ENCODE measurements at regions not wholly inside any gene's neighbourhood (a gene's known extent, or its start where the extent isn't known, plus 50 kb on each side); places are given as distances from the start of the nearest gene placed in this dataset.

DNA sequence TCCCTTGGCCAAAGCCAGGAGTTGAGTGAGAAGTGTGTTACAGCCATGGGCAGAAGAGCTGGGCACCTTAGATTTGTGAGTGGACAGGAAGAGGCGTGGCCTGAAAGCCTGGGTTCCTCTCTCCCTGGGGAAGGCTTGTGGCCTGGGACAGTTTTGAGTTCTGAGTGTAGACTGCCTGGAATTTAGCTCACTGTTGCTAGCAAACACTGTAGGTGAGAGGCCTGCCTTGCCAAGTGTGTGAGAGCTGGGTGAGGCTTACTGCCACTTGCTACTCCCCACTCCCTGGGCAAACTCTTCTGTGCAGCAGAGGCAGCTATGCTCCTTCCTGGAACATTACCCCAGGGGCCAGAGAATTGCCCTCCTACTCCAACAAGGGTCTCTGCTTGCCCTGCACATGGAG is 150.0 kb upstream of the GALNT5 start:
- intact Hi-C loops (cut with DNase I): no loop called here
- DNase-seq: no peak

DNA sequence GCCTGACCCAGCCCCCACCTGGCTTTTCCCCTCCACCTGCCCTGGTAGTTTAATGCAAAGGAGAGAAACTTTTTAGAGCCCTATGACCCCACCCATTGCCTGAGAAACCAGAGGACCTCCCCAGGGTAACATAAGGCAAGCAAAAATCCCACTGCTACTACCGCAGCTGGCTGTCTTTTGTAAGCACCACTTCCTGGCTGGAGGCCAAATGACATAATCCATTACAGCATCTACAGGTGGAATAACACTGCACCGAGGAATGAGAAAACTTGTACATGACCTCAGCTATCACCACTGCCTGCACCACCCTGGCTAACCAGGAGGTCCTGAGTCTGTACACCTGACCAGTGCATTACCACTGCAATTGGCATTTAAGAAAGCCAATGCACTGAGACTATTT is 149.6 kb upstream of the GALNT5 start:
- no peak for DNase-seq
- intact Hi-C loops (cut with DNase I): no loop called here

GRCh38 chr2:157122776-157123175 is 134.7 kb upstream of the GALNT5 start:
- DNase-seq: no peak
- intact Hi-C loops (cut with DNase I): no loop called here

DNA sequence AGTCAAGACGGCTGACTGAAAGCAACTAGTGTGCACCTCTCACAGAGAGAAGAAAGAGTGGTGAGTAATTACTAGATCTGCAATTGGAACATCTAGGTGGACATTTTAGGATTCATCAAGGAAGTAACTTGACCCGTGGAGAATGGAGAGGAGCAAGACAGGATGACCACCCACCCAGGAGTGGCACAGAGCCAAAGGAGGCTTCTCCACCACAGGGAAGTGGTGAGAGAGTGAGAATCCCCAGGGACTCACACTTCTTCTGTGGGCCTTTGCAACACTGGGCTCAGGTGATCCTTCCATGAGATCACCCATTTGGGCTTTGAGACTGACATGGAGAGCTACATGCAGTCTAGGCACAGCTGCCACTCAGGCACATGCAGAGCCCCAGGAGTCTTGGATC is 132.8 kb upstream of the GALNT5 start:
- no peak for DNase-seq
- intact Hi-C loops (cut with DNase I): no loop called here

DNA sequence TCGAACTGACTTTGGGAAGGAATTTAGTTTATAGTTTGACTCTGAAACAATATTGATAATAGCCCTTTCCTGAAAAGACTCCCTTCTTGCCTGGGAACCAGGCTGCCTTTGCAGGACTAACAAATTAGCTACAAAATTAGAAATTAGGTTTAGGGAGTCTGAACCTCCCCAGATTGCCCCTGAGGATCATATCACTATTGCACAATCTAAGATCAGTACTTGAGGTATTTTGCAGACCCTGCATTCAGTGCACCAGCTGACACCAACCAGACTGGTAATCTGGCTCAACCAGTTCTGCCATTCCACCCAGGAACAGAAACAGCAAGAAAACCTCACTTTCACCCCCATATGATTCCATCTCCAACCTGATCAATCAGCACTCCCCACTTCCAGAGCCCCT is 131.8 kb upstream of the GALNT5 start:
- DNase-seq: no peak
- intact Hi-C loops (cut with DNase I): no loop called here

DNA sequence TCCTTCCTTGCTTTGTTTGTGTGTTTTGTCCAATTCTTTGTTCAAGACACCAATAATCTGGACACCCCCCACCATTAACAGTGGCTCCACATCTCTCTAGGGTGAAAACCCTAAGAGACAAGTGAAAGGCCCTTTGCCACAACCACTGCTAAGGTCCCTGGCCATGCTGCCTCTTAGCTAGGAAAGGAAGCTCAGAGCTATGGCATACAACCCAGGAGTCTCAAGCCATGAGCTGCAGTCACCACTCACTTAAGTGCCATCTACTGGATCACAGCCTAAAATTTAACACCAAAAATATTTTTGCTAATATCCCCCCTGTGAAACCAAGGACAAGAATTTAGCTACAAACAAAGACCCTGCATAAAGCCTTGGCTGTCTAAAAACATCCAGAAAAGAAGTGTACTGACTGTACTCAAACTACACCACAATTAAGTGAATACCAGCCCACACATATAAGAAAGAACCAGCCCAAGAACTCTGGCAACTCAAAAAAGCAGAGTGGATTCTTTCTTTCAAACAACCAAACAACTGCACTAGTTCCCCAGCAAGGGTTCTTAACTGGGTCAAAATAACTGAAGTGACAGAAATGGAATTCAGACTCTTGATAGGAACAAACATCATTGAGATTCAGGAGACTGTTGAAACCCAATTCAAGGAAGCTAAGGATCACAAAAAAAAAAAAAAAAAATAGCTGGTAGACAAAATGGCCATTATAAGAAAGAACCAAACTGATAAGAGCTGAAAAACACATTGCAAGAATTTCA is 130.1 kb upstream of the GALNT5 start:
- intact Hi-C loops (cut with DNase I): no loop called here
- no peak for DNase-seq

- DNase-seq: peak in 1 of 10 donors; percentile 62
Measured at GRCh38 chr2:157143901-157144300, 113.6 kb upstream of the GALNT5 start.

DNA sequence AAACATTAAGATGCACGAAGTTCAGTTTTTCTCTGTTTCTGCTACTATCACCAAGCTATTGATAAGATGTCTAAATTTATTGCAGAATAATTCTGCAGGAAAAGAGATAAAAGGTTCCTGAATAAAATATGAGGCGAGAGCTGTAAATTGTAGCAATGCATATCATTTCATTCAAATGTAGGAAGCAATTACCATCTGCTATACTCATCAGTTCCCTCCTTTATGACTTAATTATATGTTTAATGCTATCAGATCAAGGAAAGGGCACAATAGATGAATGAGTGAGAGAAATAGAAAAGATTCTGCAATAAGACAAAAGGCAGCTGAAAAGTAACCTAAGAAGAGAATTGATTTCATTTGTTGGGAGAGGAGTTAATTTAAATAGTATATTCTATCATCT is 108.2 kb upstream of the GALNT5 start:
- DNase-seq: no peak
- intact Hi-C loops (cut with DNase I): no loop called here

More at GRCh38 chr2:157143901-157144300, 113.6 kb upstream of the GALNT5 start:
- intact Hi-C loops (cut with DNase I): no loop called here

GRCh38 chr2:157150747-157151146 is 106.8 kb upstream of the GALNT5 start:
- no peak for DNase-seq
- intact Hi-C loops (cut with DNase I): no loop called here

DNA sequence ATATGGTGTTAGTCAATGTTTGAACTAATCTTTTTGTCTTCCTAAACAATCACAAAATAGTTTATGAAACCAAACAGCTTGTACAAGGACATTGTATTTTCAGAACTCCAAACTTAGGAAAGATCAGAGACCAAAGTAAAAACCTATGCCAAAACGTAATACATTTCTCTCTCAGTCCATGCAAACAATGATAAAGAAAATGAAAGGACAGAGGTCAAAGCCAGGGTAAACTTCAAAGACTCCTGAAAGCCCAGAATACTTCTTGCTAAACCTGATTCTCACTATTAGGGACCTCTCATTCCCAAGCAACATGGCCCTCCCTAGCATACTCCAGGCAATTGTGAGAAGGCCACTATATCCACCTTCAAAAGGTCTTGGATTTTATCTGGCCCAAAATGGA is 105.1 kb upstream of the GALNT5 start:
- no peak for DNase-seq
- intact Hi-C loops (cut with DNase I): no loop called here

DNA sequence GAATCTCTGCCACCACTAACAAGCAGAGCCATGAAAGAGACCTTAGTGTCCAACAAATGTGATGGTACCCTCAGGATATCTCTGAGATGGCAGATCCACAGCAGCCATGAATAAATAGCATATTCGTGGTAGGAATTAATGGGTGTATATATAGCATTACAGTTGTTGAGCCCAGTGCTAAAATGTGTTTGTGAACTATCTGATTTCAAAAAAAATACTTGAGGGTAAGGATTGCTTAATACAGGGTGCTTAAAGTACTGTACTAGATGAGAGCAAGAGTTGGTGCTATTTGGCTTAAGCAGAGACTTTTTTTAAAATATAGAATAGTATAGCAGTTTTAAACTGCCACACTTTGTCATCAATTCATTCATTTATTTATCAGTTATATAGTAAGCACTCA is 101.5 kb upstream of the GALNT5 start:
- DNase-seq: no peak
- intact Hi-C loops (cut with DNase I): no loop called here

GRCh38 chr2:157158111-157158510 is 99.4 kb upstream of the GALNT5 start:
- intact Hi-C loops (cut with DNase I): no loop called here
- no peak for DNase-seq

- intact Hi-C loops (cut with DNase I): no loop called here
- DNase-seq: no peak
Measured at GRCh38 chr2:157159221-157159934, 98.1 kb upstream of the GALNT5 start.

GRCh38 chr2:157160111-157160510 is 97.4 kb upstream of the GALNT5 start:
- no peak for DNase-seq
- intact Hi-C loops (cut with DNase I): no loop called here

DNA sequence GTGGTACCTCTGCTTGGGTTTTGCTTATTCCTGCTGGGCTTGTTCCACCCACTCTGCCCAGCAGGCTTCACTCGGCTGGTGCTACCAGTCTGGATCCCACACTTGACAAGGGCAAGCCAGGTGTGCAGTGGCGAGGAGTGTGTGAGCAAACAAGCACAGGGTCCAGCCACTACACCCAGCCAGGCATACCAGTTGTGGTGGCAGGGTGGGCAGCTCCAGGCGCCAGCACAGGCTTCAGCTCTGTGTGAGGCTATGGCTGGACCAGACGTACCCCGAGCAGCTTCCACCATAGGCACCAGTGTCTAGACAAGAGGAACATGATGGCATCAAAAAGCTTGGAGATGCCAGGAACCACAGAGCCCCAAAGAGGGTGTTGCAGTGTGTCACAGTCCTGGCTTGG is 93.1 kb upstream of the GALNT5 start:
- peak in 2 of 10 donors; percentile 35 to 62 for DNase-seq
- intact Hi-C loops (cut with DNase I): no loop called here

GRCh38 chr2:157164891-157165290 is 92.6 kb upstream of the GALNT5 start:
- DNase-seq: no peak
- intact Hi-C loops (cut with DNase I): no loop called here

DNA sequence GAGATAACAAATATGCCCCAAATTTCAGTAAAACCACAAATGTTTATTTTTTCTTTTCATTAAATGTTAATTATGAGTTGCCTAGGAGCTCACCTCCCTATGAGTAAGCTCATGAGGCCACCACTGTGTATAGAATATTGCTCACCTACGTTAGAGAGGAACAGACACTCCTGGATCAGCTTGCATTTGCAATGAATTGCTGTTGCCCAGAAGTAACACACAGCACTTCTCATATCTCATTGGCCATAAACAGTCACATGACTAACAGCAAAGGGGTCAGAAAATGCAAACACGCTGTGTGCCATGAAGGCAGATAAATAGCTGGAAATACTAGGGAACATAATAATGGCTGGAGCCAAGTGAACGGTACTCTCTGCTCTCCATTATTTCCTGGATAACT is 89.0 kb upstream of the GALNT5 start:
- no peak for DNase-seq
- intact Hi-C loops (cut with DNase I): no loop called here

DNA sequence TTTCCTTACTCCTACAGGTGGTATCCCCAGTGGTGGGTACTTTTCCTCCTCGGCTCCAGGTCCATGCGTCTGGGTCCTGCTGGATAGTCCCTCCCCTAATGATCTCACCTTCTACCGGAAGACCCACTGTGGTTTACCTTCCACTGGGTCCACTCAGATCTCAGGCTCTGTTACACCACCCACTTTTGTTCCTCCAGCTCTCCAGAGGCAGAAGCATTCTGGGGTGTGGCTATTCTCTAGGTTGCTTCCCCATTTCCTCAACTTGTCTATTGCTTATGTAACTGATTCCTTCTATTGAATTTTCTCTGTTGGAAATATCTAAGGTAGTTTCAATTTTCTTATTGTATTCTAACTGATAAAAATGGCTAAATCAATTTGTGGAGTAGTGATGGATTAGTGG is 87.6 kb upstream of the GALNT5 start:
- DNase-seq: no peak
- intact Hi-C loops (cut with DNase I): no loop called here

- intact Hi-C loops (cut with DNase I): no loop called here
- no peak for DNase-seq
Measured at GRCh38 chr2:157170299-157170698, 87.2 kb upstream of the GALNT5 start.

GRCh38 chr2:157172239-157172638 is 85.3 kb upstream of the GALNT5 start:
- DNase-seq: no peak
- intact Hi-C loops (cut with DNase I): no loop called here

DNA sequence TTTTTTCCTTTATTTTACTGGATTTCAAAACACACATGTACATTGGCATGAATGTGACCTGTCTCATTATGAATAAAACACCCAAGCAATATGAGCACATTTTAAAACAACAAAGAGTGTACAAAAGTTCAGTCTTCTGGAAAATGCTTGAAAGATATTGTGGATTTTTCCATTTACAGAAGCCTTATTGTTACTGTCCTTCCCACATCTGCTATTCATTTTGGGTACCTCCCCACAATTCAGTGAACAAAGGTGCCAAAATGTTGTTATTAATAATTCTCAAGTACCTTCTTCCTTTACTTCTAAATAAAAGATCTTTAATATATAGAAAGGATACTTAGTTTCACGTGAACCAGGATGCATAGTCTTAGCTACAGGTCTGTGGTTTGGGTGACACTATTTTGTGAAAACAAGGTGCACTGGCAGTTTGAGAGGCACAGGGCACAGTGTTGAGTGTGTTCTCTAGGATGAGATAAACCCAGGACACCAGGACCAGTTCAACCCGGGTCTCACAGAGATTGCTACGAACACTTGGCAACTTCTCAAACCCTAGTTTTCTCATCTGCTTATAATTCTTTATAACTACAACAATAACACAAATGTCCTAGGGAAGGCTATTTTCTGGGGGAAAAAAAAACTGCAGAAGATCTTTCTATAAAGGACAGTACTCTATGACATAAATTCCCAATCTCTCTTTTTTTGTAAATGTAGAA is 84.5 kb upstream of the GALNT5 start:
- intact Hi-C loops (cut with DNase I): no loop called here
- no peak for DNase-seq

DNA sequence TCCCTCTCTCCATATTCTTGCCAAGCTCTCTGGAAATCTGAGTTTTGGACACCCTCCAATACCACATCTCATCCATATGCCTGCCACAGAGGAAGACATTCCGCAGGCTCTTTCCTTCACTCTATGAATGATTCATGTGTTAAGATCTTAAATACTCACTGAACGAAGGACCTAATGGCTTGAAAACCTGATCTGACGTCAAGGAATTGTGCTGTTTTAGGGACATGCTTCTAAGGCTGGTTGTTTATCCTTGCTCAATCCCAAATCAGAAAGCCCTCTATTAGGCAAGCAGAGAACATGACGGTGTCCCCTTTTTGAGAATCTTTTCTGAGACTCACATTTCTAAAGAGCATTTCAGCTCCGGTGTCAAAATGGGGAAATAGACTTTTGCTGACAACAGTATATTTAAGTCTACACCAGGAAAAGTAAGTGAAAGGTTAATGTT is 83.7 kb upstream of the GALNT5 start:
- DNase-seq: no peak
- intact Hi-C loops (cut with DNase I): no loop called here

Measured in posterior cingulate gyrus (tissue), 11 donors.